UCSD-AML1 (cell line): ENCODE measurements at regions not wholly inside any gene's neighbourhood (a gene's known extent, or its start where the extent isn't known, plus 50 kb on each side); places are given as distances from the start of the nearest gene placed in this dataset.
"Not testable (repeated sequence)": the region's sequence is repeated elsewhere in the genome, so short reads cannot be mapped to it uniquely, and the experiment has no call there.

Source experiments
- DNase-seq: peaks from one replicate; lab custom pipeline; 2025; ENCODE audit not compliant: unreplicated experiment; lab: John Stamatoyannopoulos, UW

DNA sequence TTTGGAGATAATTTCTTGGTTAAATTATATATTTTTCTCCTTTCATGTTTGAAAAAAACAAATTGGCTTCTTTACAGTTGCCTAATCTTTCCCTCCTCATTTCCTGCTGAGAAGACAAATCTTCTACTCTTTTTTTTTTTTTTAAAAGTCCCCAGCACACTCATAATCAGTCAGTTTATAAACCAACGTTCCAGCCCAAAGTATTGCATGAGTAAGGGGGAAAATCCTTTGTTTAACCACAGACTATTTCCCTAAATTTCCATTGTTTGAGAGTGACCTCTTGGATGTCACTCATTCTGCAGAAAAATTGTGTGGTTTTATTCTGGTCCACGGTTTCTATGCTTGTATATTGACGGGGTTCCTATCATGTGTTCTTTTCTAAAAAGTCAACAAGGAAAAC lies 55.1 kb upstream of the TLR4 start:
- no peak for DNase-seq

DNA sequence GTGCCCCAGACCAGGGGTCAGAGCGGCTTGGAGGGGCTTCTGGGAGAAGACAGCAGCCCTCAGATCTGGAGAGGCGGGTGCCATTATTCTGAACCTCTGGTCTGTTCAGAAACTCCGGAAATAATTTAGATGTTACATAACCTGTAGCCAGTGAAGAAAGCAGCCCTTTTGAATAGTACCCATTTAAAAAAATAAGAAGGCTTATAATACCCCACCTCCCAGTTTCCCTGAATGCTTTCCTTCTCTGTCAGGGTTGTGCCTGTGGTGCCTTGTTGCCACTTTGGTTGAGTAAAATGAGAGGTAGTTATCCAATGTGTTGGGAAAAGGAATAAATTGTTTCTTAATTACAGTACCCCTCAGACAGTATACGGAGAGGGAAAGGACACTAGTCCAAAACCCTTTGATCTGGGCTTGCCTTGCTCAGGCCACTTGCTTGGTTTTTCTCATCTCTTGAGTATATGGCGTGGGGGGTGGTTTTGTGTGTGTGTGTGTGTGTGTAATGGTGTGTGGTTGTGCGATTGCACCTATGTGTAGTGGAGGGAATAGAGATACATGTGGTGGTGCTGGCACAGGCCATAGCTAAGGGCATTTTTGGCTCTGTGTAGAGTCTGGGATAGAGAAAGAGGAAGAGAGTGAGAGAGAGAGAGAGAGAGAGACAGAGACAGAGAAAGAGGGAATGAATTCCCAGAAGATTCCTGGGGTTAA lies 59.1 kb upstream of the TLR4 start:
- no peak for DNase-seq

DNA sequence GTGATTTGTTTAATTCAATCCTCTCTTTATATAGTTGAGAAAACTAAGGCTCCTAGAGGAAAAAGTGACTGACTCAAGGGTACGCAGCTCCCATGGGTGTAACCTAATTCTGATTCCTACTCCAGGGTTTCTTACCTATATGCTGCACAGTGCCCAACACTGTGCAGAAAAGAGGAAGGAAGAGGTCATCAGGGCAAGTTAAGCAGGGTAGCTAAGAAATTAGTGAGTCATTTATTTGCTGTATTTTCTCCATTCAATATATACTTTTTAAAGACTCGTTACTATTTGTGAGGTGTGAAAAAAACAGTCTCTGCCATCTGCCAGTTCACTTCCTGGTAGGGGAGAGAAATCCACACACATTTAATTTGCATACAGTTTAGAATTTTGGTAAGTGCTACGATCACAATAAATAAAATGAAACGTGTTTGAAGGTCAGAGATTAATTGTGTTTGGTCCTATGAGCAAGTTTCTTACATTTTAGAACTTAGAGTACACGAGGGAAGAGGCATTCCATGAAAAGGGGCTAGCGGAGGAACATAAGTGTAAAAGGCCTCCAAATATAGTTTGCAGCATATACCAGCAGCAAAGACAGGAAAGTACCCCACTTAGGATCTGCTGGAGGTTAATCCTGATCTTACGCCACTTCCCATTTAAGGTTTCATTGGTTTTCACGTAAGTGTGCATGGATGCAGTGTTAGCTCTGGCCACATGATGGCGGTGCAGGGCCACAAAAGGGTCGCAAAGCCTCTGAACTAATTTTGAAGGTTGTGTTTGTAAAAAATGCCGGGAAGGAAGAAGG lies 59.9 kb upstream of the TLR4 start:
- DNase-seq: peak; percentile 67

DNA sequence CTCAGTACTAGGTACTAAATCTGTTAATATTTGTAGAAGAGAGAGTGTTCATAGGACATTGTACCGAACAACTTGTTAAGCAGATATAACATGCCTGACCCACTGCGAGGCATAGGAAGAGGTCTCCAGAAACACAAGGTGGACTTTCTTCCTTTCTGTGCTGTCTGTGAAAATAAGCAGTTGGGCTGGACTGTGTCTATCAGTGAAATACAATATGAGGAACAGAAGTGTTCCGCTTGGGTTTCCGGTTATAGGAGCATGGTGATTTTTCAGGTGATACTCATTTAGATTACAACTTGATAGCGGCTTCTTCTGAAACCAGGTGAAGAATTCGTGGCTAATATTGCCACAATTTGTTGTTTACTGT lies 60.9 kb upstream of the TLR4 start:
- DNase-seq: no peak

DNA sequence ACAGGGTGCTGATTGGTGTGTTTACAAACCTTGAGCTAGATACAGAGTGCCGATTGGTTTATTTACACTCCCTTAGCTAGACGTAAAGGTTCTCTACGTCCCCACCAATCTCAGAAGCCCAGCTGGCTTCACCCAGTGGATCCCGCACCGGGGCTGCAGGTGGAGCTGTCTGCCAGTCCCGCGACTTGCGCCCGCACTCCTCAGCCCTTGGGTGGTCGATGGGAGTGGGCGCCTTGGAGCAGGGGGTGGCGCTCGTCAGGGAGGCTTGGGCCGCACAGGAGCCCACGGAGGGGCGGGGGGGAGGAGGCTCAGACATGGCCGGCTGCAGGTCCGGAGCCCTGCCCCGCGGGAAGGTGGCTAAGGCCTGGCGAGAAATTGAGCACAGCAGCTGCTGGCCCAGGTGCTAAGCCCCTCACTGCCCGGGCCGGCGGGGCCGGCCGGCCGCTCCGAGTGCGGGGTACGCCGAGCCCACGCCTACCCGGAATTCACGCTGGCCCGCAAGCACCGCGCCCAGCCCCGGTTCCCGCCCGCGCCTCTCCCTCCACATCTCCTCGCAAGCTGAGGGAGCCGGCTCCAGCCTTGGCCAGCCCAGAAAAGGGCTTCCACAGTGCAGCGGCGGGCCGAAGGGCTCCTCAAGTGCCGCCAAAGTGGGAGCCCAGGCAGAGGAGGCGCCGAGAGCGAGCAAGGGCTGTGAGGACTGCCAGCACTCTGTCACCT lies 61.5 kb upstream of the TLR4 start:
- DNase-seq: not testable (repeated sequence)

DNA sequence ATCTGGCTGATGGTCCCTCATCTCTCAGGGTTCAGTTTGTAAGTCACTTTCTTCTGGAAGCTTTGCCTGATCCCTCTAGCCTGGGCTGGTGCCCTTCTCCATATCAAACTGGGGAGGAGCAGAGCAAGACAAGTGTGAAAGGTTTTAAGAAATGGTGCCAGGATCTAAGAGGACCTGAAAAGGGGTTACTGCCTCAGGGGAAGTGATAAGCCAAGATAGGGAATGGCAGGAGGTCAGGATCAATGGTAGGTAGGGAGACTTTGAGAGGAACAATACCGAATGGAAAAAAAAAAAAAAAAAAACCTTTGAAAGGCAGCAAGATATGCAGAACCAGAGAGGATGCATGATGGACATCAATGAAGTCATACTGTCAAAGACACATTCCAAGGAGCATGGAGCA lies 67.5 kb upstream of the TLR4 start:
- DNase-seq: no peak

DNA sequence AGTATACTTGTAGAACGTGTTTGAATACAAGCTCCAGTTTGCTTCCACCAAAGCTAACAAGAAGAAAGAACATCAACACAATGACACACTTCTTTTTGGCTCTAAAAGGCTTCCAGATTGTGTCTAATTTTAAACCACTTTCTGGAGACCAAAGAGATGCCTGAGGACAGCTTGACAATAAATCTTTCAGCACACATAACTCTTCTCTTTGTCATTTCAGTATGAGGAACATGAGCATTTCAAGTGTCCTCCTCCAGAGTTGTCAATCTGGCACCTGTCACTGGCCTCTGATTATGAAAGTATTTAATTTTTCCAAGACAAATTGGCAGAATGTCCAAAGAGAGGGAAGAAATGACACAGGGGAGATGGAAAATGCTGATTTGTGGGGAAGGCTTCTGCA lies 79.0 kb upstream of the TLR4 start:
- no peak for DNase-seq

DNA sequence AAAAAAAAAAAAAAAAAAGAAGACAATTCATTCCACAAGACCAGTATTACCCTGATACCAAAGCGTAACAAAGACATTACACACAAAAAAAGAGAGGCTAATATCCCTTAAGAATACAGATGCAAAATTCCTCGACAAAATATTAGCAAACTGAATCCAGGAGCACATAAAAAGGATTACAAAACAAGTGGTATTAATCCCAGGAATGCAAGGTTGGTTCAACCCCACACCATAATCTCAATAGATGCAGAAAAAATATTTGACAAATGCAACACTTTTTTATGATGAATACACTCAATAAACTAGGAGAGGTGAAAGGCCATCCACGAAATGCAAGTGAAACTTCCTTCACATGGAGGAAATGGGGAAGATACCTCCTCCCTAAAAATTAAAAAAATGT lies 80.1 kb upstream of the TLR4 start:
- no peak for DNase-seq

DNA sequence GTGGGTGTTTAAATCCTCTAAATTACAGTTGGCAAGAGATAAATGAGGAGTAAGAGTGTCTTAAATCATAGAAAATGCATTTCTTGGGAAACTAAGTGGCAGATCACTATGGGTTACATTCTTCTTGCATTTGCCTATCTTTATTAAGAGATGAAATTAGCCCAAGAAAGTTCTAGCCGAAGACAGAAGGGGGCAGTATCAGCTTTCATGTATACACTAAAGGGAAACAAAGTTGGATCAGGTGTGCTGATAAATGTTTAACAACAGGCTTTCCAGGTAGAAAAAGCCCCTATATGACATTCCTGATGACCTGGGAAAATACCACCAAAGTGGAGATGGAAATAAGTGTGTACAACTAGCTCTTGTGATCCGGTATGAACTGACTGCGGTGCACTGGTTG lies 81.9 kb upstream of the TLR4 start:
- DNase-seq: no peak

DNA sequence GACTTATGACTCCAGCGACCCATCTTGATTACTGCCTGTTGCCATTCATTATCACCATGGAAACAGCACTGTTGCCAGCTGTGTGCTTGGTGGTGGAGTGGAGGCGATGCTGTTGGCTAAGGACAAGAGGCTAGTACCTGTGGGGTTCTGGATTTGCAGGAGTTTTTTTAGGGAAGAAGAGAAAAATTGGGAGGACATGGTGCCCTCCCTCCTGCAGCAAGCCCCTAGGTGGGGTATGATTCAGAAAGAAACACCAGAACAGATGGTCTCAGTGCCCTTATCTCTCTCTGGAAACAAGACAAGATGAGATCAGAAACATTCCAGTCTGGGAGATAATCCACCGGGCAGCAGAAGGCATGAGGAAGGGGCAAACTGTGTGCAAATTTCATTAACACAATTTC lies 87.8 kb upstream of the TLR4 start:
- DNase-seq: no peak

DNA sequence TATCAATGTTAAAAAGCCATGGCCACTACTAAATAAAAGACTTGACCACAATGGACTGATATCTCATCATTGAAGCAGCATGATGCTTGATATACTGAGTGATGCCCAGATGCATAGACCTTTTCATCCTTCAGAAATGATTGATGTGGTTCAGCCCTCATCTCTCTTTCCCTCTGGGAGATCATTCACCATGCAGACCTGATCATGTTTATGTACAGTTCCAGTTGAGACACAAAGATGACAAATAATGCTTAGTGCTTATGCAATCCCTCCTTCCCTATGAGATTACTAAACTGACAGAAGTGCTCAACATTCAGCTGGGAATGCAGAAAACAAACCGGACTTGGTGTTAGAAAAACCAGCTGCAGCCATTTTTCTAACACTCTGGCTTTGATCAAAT lies 91.9 kb upstream of the TLR4 start:
- DNase-seq: no peak

DNA sequence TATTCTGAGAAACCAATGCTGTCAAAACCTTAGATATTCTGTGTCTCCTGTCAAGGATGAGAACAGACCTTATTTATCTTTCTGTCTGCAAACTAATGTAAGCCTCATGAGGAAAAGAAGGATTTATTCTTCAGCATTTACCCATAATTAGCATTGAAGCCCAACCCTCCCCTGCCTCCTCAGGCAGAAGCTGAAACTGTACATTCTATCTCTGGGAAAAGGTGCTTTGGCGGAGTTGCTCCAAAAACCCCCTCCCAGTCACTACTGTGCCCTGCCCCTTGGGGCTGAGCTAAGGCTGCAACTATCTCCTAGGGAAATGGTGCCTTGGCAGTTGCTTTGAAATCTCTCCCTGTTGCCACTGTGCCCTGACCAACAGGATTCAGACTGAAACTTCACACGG lies 106.2 kb upstream of the TLR4 start:
- DNase-seq: no peak

DNA sequence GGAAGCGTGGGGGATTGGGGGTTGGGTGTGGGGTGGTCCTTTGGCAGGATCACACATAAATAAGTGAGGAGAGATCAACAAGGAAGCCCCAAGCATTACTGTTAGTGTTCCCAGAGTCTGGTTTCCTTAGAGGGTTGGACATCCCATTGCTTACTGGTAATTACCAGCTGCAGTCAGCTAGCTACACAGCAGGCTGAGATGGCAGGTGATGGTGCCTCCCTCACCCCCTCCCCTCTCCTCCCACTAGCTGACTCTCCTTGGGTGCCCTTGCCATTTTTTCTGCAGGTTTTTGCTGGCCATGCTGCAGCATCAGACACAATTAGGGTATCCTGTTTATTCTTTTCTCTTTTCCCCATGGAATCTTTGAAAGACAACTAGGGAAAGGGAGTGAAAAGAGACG lies 107.5 kb upstream of the TLR4 start:
- DNase-seq: no peak

DNA sequence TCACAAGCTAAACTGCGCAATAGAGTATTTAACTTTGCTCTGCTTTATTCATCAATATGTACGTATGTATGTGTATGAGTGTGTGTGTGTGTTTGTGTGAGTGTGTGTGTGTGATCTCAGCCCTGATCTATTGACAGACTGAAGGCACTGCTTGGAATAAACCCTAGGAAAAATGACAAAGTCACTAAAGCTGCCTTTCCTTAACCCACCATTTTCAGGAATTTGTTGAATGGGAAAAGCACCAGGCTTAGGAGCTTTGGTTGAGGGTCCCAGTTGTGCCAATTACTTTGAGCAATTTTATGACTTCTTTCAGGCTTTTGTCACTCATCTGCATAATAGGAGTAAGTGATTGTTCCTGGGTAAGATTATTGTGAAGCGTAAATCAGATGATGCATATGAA lies 108.6 kb upstream of the TLR4 start:
- DNase-seq: no peak

DNA sequence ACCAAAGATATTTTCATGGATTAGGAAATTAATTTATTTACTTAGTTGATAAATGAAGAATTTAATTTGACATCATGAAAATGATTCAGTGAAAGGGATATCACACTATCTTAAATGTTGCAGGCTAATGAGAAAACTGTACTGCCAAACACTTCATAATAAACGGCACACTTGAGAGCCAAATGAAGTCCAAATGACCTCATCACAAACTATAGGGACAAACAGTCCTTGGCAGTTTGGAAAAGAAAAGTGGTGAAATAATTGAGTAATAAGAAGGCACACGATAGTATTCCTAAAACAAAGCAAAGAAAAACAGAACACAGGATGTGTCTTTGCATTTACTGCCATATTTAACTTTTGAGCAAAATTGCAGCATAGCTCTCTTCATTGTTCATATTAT lies 116.9 kb upstream of the TLR4 start:
- DNase-seq: no peak

DNA sequence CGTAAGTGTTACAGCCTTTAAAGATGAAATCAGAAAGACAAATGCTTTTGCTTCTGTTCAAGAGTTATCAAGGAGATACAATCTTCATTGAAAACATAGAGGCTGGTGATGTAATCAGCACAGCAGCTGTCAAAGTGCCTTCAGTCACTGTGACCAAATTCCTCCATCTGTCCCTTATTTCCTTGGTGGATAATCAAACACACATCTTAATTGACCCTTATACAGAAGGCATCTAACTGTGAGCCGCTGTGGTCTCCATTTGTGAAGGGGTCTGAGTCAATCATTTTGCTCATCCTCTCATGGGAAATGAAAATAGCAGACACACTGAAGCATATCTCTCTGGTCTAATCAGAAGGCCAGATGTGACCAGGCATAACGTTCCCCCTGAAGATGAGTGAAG lies 130.1 kb upstream of the TLR4 start:
- DNase-seq: no peak

DNA sequence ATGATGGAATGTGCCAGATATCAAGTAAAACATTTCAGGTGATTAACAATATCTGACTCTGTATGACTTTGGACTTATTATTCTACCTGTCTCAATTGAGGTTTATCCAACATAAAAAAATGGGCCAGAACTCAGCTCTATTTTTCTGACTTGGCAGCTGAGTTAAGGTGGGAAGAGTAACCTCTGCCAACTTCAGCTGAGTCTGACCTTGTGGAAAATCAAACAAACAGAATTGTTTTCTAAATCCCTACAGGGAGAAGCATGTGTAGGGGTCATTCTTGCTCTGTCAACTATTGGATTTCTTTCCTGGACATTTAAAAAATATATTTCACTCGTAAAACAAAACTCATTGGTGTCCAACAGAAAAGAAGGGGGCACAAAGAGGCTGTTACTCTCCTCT lies 139.4 kb upstream of the TLR4 start:
- no peak for DNase-seq

DNA sequence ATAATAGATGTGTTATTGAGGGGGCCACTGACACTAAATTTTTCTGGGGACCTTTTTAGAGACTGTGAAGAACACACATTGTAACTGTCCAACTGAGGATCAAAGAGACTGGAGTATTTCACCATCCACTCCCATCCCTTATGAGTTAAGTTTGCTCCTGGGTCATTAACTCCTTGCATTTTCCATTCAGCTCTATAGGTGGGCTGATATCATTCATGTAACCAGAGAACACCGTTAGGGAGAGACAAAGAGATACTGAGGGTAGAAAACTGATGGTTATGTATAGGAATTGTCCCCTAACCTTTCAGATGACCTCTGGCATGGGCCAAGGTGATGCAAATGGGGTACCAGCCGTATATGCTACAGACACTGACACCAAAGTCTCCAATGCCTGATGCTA lies 142.4 kb upstream of the TLR4 start:
- no peak for DNase-seq

DNA sequence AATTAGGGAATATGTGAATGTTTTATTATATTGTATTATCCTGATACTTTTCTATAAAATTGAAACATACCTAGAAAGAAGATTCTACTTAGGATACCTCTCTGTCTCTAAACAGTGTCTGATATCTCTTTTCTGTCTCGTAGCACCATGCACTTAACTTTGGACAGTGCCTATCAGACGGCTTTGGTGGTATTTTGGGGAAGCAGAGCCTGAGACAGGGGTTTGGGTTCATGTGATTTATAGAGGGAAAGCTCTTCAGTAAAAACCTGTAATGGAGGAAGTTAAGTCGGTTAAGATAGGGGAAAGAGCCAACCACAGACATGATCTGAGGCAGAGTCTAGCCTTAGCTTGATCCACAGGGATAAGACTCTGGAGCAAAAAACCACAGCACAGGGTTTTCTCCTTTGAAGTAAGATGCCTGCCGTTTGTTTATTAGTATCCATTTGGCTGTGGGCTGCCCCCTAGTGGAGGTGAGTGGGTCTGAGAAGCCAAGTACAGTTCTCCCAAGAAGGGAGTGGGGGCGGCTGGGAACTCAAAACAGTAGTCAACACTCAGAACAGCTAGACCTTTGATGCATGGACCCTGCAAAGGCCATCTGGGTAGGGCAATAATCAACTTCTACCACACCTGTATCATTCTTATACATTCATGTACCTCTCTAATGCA lies 141.2 kb upstream of the ASTN2 start:
- DNase-seq: peak; percentile 39

DNA sequence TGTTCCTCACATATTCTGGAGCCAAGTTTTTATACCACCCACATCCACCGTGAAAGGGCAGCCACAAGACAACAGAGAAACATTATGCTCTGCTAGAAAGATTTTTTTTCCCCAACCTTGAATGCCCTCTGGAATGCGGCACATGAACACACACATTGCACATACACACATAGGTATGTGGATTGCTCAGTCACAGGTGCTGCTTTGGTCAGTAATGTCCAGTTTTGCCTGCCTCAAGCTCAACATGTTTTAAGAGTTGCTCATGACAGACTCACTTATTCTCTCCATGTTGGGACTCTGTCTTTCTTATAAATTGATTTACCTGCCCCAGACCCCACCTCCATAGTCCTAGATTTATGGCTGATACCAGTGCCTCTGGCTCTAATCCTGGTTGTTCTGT lies 138.0 kb upstream of the ASTN2 start:
- DNase-seq: no peak

DNA sequence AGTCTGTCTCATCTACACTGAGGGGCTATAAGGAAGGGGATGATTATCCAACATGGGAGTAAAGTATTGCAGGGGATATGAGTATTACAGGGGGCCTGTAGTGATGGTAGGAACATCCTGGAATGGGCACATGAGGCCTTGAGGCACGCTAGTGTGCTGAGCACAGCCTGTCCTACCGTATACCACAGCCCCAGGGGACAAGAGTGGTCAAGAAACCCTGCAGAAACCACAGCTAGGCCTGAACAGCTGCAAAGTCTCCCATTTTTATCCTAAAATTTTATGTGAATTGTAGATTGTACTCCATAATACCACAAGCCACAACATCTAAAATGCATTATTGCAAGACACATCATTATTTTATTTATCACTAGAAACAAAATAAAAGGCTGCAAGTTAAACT lies 136.3 kb upstream of the ASTN2 start:
- no peak for DNase-seq

DNA sequence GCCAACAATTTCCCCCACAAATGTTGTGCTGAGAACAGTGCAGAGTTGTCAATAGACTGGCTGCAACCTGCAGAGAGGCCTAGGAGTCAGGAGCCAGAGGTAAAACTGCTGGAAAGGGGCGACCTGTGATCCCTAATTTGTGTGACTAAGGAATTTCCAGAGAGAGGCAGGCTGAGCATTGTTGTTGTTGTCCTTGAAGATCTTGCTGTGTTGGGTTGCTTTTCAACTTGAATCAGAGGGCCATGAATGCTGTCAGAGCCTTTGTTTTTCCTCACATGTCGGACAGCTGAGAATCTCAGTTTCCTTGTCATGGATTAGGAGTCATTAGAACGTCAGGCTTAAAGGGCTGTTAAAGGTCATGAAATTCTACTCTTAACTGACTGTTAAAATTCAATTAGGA lies 134.6 kb upstream of the ASTN2 start:
- no peak for DNase-seq
